H4 (cell line): ENCODE measurements at regions not wholly inside any gene's neighbourhood (a gene's known extent, or its start where the extent isn't known, plus 50 kb on each side); places are given as distances from the start of the nearest gene placed in this dataset.
A peak's percentile ranks its signal among the peaks of the same experiment; 100 is the strongest.

Experiments
- DNase-seq: peaks from one replicate; pipeline ENCODE4 v3.0.0-alpha.2; 2015; ENCODE audit warnings: low spot score

- no peak for DNase-seq
Observed at GRCh38 chr2:18133310-18133709, 254.8 kb downstream of the KCNS3 start.

GRCh38 chr2:18132697-18133096 is 254.2 kb downstream of the KCNS3 start:
- peak; percentile 53 for DNase-seq

GRCh38 chr2:18131761-18132160 is 253.3 kb downstream of the KCNS3 start:
- no peak for DNase-seq

- no peak for DNase-seq
Observed at GRCh38 chr2:18129348-18129747, 250.9 kb downstream of the KCNS3 start.

- no peak for DNase-seq
Observed at GRCh38 chr2:18125303-18125702, 246.8 kb downstream of the KCNS3 start.

GRCh38 chr2:18124116-18124835 is 245.8 kb downstream of the KCNS3 start:
- DNase-seq = no peak

- no peak for DNase-seq
Observed at GRCh38 chr2:18123577-18123976, 245.1 kb downstream of the KCNS3 start.

- no peak for DNase-seq
Observed at GRCh38 chr2:18123211-18123570, 244.7 kb downstream of the KCNS3 start.

- no peak for DNase-seq
Observed at GRCh38 chr2:18122544-18123210, 244.2 kb downstream of the KCNS3 start.

- peak; percentile 68 for DNase-seq
Observed at GRCh38 chr2:18119883-18120282, 241.4 kb downstream of the KCNS3 start.

- DNase-seq = no peak
Observed at GRCh38 chr2:18118703-18119102, 240.2 kb downstream of the KCNS3 start.

GRCh38 chr2:18117592-18117991 is 239.1 kb downstream of the KCNS3 start:
- DNase-seq = peak; percentile 49

- DNase-seq = no peak
Observed at GRCh38 chr2:18110222-18110621, 231.8 kb downstream of the KCNS3 start.

- no peak for DNase-seq
Observed at GRCh38 chr2:18106841-18107240, 228.4 kb downstream of the KCNS3 start.

GRCh38 chr2:18105929-18106328 is 227.5 kb downstream of the KCNS3 start:
- DNase-seq = no peak

GRCh38 chr2:18104595-18105224 is 226.2 kb downstream of the KCNS3 start:
- DNase-seq = no peak

- no peak for DNase-seq
Observed at GRCh38 chr2:18096836-18097405, 218.5 kb downstream of the KCNS3 start.

GRCh38 chr2:18094277-18094676 is 215.8 kb downstream of the KCNS3 start:
- no peak for DNase-seq

- no peak for DNase-seq
Observed at GRCh38 chr2:18093196-18093595, 214.7 kb downstream of the KCNS3 start.

- no peak for DNase-seq
Observed at GRCh38 chr2:18092760-18093159, 214.3 kb downstream of the KCNS3 start.

GRCh38 chr2:18085593-18085992 is 207.1 kb downstream of the KCNS3 start:
- no peak for DNase-seq

- no peak for DNase-seq
Observed at GRCh38 chr2:18084376-18084775, 205.9 kb downstream of the KCNS3 start.

- DNase-seq = no peak
Observed at GRCh38 chr2:18083806-18084205, 205.3 kb downstream of the KCNS3 start.
